HL-60/S4 treated with phorbol 12-myristate 13-acetate at 8.2 ng/mL for 4 days and 3 days (cell line): ENCODE measurements at regions not wholly inside any gene's neighbourhood (a gene's known extent, or its start where the extent isn't known, plus 50 kb on each side); places are given as distances from the start of the nearest gene placed in this dataset.

Experiments
- in situ Hi-C: fragments of 300-500 bp; cut with MboI; formaldehyde crosslinking; loops from 2 replicates; pipeline ENCODE4 v1.15.0; 2022; ENCODE audit warnings: low sequenced_read_pairs

DNA sequence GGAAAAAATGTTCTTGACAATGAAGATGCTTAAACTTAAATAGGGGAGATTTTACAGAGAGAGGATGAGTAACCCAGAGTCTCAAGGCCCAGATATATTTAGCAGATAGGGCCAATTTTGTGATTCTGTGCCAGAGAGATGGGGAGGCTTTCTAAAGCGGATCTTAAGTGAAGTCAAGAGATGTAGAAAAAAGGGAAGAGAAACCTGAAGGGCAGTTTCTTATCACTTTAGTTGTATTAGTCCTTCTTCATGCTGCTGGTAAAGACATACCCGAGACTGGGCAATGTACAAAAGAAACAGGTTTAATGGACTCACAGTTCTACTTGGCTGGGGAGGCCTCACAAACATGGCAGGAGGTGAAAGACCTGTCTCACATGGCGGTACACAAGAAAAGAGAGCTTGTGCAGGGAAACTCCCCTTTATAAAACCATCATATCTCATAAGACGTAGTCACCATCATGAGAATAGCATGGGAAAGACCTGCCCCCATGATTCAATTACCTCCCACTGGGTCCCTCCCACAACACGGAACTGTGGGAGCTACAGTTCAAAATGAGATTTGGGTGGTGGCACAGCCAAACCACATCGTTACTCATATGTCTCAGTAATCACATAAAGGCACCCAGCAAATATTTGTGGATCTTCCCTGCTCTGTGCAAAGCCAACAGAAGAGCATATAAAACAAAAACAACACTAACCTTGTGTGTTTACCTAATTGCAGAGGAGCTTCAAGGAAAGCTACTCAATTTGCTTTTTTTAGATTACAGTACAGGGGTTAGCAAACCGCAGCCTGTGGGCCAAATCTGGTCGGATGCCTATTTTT, 102.6 kb upstream of the MYCBP2 start:
- in situ Hi-C loops, result no loop called here

GRCh38 chr13:77425705-77426104, 98.8 kb upstream of the MYCBP2 start:
- in situ Hi-C loops, result no loop called here

GRCh38 chr13:77423296-77423695, 96.4 kb upstream of the MYCBP2 start:
- in situ Hi-C loops, result no loop called here

GRCh38 chr13:77422724-77423123, 95.8 kb upstream of the MYCBP2 start:
- in situ Hi-C loops, result no loop called here

GRCh38 chr13:77417897-77418296, 91.0 kb upstream of the MYCBP2 start:
- in situ Hi-C loops, result no loop called here

DNA sequence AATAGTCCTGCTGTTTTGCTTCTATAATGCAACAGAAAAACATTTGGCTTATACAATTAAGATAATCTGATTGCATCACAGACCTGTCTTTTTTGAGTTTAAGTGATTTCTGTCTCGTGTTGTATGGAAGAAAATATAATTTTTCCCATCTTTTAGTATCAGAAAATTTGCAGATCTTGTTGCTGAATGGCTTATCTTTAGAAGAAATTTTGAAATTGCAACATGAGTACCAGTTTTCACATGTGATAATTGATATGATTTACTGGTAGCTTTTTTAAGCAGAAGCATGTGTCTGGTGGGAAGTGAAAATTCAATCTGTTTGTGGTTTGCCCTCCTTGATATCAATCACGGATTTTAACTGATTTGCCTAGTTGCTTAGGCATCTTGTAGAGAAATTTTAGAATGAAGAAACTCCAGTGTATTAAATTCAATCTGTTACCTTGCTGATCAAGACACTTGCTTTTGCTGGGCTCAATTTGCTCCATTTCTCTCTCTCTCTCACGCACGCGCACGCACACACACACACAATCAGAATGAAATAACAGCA, 89.8 kb upstream of the MYCBP2 start:
- in situ Hi-C loops, result no loop called here

DNA sequence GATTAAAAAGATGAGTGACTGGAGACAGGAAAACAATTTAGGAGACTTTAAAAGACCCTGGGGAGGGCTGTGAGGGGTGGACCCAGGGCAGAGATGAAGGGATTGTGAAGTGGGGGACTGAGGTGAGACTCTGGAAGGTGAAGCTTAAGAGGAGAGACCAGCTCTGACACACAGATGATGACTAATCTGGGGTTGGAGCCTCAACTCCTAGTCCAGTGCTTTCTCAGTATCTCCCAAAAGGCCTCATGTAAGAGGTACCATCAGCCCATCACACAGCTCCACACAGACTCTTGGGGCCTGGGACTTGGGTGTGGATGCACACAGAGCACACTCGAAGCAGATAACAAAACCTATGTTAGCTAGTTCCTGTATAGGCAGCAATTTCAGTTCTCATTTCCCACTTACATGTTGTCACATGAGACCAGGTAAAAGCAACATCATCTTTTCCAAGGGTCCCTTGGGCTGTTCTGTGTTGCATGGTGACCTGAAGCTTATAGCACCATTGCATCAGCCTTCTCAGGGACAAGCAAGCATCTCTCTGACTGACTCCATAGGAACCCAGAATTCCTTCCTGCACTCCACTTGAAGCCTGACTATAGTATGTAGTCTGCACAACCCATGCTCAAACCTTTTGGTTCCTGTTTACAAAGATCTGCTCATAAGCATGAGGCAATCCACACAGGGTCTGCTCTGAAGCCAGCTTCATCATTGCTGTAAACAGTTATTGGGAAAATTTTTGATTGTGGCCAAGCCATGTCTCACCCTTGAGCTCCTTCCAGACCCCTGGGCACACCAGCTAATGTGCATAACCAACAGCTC, 88.6 kb upstream of the MYCBP2 start:
- in situ Hi-C loops, result no loop called here

DNA sequence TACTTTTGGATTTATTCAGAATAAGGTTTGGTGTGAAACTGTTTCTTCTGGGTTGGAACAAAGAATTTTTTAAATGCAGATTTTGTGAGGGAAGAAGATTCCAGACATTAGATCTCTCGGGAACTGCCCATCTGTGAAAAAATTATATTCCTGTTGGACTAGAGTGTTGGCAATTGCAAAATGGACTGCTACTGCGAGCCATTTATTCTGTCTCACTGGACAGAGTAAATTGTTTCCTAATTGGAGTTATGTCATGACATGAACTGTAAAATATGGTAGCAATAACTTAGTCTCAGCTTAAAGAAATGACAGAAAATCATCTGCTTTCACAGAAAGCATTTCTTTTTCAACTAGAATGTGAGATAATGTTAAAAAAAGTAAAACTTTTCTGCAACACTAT, 86.0 kb upstream of the MYCBP2 start:
- in situ Hi-C loops, result no loop called here

DNA sequence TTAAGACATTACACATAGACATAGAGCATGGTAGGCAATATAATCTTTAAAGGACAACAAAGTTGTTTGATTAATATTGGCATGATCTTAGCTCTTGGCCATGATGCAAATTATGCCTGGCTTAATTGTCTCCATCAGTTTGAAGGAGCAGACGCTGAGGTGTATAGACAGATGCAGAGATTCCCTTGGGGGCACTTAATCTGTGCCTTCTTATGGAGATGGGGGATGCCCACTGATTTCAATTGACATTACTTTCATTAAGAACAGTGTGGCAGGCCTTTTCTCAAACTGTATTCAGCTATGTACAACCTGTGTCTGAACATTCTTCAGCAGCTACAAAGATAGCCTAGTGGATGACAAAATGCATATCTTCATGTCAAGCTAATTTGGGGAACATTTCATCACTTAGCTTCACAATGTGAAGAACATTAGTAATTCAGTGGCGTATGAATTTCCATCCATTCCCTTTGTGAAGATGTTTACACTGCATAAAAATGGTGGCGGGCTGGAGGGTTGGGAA, 85.3 kb upstream of the MYCBP2 start:
- in situ Hi-C loops, result no loop called here

- in situ Hi-C loops, result no loop called here
Measured at GRCh38 chr13:77409412-77409811, 82.5 kb upstream of the MYCBP2 start.

DNA sequence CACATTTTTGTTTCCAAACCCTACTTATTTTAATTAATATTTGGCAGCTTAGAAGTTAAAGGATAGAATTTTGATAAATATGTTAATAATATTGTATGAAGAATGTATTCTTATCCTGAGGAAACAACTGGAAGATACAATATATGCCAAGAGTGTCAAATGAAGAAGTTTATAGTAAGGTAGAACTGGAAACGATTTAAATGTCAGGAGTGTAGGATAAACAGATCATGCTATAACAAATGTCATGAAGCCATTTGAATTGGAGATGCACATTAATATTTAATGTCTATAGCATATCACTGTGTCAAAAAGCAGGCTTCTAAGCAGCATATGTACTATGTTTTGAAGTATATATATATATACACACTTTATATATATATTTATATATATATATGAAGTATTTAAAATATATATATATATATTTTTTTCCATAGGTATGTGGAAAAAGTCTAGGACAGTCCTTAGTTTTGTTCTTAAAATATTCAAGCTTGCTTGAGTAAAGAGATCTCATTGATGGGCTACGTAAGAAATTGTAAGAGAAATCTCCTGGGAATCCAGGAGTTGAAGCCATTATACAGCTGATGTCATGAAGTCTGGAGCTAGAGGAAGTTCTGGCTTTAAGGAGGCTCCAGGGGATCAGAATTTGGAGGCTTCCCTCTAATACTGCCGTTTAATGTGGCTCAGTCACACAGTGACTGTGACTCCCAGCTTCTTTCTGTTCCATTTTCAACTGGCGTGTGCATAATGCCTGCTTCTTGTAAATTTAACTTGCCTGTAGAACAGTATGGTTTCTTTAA, 79.9 kb upstream of the MYCBP2 start:
- in situ Hi-C loops, result no loop called here

DNA sequence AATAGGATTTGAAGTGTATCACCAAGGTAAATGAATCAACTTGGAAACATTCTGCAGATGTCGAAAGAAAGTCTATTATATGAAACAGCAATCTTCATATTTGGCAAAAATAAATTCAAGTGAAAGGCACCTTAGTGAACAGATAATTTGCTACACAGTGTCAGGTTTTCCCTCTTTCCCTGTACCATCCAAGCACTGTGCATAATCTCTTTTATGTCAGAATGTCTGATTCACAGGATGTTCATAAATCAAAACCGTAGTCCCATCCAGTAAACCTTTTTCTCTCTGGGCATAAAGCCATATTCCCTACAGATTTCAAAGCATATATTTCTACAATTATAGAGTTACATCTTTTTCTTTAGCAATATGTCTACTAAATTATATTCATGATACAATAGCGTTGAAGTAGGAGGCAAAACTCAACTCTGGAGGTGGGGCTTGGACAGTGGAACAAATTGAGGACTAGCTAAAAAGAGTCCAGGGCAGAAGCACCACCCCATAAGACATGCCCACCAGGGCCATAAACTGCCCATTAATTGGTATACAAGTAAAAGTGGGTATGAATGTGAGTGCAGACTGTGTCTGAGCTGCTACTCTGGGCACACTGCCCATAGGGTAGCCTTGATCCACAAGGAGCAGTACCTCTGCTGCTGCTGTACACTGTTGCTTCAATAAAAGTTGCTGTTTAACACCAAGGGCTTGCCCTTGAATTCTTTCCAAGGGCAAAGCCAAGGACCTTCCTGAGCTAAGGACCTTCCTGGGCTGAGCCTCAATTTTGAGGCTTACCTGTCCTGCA, 72.1 kb upstream of the MYCBP2 start:
- in situ Hi-C loops, result no loop called here

- in situ Hi-C loops, result no loop called here
Measured at GRCh38 chr13:77397636-77398035, 70.7 kb upstream of the MYCBP2 start.

DNA sequence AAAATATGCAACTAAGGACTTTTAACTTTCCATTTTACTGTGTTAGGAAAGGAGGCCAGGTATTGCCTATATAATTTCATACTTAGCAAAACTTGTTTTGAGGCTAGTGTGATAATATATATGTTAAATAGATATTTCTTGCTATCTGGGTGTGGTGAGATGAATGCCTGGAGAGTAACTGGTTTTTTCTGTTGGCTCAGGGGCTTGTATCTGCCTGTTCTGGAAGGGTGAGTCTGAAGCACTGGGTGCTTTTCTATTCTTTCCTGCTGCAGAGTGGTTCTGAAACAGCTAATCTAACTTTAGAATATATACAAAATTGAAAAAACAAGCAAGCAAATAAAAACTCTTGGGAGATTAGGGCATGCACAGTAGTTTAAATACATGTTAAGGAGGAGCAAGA, 64.6 kb upstream of the MYCBP2 start:
- in situ Hi-C loops, result no loop called here

DNA sequence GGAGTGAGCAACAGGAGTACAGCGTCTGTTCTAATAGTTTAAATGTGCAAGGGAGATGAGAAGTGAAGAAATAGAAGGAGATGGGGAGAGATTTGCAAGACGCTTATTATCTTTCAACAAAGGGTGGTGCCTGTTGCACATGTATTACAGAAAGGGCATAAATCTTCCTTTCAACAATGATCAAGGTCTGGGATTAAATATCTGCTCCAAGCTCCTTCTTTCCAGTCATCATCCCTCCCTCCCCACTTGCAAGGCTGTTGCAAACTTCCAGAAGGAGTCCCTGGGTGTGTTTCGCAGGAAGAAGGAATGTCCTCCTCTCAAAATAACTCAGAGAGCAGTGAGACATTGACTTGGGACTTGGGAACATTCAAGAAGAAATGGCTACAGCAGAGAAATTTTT, 63.5 kb upstream of the MYCBP2 start:
- in situ Hi-C loops, result no loop called here

DNA sequence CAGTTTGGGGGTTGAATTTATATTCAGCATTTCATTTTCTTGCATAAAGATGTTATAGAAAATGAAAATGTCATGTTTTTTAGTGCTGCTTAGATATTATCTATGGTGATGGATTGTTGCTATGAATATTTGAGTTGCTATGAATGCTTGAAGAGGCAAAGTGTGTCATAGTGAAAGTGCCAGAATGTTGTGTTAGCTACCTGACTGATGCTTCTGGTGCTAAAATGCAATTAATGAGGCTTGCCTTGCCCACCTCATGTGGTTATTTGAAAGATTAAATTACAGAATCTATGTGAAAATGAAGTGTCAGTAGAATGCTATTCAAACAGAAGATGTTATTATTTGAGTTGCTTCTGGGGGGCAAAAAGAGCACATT, 62.7 kb upstream of the MYCBP2 start:
- in situ Hi-C loops, result no loop called here

- in situ Hi-C loops, result no loop called here
Measured at GRCh38 chr13:77388944-77389624, 62.2 kb upstream of the MYCBP2 start.

DNA sequence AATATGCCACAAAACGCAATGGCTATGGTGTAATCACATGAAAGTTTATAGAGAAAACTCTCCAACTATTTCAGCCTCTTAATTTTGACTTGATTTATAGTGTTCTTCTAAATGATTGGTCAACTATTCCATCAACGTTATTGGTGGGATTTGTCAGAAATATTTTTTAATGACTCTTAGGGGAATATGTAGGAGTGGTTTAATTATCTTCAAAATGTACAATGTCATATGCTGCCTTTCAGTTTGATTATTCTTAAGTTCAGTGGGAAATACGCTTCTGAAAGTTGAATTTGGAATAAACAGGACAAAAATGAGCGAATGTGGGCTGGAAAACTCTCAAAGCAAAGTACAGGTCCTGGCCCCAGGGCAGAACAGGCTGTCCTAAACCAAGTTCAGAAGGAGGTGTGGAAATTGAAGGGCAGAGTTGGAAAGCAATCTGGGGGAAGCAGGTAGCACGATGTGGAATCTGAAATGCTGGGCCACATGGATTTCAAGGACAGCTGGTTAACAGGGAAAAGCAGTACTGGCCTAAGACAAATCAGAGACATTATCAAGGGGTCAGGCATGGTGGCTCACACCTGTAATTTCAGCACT, 60.8 kb upstream of the MYCBP2 start:
- in situ Hi-C loops, result no loop called here

GRCh38 chr13:77386880-77387606, 60.1 kb upstream of the MYCBP2 start:
- in situ Hi-C loops, result no loop called here
